Fibroblast of pulmonary artery (primary cell): ENCODE measurements at regions not wholly inside any gene's neighbourhood (a gene's known extent, or its start where the extent isn't known, plus 50 kb on each side); places are given as distances from the start of the nearest gene placed in this dataset.
"Not testable (repeated sequence)": the region's sequence is repeated elsewhere in the genome, so short reads cannot be mapped to it uniquely, and the experiment has no call there.

ENCODE experiments used
- DNase-seq: peaks from one replicate; pipeline ENCODE4 v3.0.0-alpha.2; 2010; ENCODE audit warnings: low read depth
- H3K4me3 ChIP-seq: replicated peaks from 2 replicates; pipeline ENCODE4 v1.5.1; 2011; ENCODE audit warnings: low read depth, mild to moderate bottlenecking, control low read depth, low read length, moderate library complexity
- TF ChIP-seq, protein P1 (sequence below): IDR thresholded peaks from 2 replicates; pipeline ENCODE4 v1.5.1; 2011; ENCODE audit warnings: mild to moderate bottlenecking, control low read depth, low read length, inconsistent platforms; ENCODE audit errors: missing control alignments

DNA sequence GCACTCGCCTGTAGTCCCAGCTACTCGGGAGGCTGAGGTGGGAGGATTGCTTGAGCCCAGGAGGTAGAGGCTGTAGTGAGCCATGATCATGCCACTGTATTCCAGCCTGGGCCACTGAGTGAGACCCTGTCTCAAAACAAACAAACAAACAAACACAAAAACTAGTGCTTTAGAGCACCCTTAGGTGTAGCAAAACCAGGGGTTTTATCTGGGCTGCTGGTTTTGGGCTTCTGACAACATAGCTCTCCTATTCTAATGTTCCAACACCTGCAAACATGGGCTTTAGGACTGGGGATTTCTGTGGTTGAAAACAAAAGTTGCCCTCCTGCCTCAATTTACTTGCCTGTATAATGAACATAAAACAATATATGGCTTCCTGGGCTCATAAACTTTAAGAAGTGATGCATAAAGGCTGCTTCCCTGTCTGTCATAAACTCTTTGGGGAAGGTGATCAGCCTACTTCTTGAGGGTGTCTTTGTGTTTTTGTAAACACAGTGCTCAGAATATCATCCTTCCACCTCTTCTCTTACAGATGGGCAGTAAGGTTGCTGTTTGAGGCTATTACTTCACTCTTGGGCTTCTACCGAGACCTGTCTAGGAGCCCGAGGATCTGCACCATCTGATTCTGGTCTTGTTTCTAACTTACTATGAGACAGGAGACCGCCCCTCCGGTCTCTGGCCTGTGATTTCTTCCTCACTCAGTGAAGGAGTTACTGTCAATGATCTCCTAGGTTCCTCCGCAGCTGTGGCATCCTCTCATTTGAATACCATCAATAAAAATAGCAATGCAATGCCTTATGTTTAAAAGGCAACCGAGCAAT, 246.5 kb downstream of the MYCN start:
- no peak for DNase-seq
- no peak overlapping the region for H3K4me3 ChIP-seq
- TF ChIP-seq, protein P1, sequence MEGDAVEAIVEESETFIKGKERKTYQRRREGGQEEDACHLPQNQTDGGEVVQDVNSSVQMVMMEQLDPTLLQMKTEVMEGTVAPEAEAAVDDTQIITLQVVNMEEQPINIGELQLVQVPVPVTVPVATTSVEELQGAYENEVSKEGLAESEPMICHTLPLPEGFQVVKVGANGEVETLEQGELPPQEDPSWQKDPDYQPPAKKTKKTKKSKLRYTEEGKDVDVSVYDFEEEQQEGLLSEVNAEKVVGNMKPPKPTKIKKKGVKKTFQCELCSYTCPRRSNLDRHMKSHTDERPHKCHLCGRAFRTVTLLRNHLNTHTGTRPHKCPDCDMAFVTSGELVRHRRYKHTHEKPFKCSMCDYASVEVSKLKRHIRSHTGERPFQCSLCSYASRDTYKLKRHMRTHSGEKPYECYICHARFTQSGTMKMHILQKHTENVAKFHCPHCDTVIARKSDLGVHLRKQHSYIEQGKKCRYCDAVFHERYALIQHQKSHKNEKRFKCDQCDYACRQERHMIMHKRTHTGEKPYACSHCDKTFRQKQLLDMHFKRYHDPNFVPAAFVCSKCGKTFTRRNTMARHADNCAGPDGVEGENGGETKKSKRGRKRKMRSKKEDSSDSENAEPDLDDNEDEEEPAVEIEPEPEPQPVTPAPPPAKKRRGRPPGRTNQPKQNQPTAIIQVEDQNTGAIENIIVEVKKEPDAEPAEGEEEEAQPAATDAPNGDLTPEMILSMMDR: no peak

DNA sequence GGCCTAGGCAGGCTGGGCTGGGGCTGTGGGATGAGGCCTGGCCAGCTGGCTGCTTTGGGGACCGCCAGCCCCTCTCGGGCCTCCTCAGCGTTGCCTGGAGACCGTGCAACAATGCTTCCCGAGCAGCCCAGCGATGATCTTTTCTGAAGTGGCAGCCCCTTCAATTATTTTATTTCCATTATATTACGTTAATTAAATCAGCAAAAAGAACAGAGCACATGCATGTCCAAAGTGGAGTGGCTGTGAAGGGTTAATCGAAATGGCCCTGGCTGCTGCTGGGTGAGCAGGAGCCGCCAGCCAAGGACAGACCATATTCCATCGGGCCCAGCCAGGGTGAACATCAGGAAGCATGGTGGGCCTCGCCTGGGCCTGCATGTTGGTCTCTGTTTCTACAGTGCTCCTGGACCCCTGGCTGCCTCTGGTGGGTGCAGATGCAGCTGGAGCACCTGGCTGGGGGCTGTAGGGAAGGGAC, 245.5 kb downstream of the MYCN start:
- TF ChIP-seq, protein P1: no peak

DNA sequence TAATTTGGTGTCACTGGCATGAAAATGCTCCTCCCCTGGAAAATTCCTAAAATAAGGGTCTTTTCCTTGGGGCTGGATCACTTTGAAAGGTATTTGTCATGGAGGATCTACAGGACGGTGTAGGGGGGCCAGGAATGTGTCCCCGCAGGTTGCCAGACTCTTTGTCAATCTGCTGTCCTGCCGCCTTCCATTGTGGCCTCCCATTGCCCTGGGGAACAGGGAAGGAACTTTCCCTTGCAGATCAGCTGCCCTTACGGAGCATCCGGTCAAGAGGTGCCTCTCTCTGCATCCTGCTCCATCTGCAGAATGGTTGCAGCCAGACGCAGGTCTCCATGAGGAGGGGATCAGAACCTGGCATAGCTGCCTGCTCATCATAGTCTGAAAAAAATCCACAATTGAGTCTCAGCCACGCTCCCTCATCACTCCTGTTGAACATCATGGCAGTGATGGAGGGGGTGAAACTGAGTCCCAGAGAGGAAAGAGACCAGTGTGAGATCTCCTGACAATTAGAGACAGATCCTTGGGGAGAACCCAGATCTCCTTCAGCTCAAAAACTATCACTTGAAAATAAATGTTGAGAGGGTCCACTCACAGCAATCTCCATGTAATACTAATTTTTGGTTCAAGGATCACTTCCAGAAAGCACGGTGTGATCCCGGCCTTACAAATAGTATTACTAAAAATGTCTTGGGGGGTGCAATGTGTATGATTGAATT, 244.8 kb downstream of the MYCN start:
- DNase-seq: no peak
- H3K4me3 ChIP-seq: no peak overlapping the region
- TF ChIP-seq, protein P1: no peak

More for the DNA sequence above, 245.5 kb downstream of the MYCN start:
- no peak for DNase-seq
- no peak overlapping the region for H3K4me3 ChIP-seq

DNA sequence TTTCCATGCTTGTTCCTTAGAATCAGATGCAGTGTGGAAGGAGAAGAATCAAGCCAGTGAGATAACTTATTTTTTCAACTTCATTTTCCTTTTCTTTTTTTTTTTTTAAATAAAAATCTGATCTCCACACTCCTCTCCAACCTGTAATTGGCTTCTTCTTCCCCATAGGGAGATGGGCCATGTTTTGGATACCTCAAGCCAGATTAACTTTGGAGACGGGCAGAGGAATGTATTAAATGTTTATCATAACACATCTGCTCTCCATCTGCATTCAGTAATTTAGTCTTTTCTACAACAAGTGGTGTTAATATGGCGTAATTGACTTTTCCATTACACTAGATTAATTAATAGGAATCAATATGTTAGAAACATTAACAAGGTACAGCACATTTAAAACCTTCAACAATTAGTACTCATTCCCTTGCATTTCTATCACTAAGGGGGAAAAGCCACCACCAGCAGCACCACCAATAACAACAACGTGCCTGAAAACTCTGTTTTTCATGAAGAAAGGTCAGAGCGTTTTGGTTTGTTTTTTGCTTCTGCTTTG, 244.1 kb downstream of the MYCN start:
- TF ChIP-seq, protein P1: no peak
- DNase-seq: no peak
- H3K4me3 ChIP-seq: no peak overlapping the region

DNA sequence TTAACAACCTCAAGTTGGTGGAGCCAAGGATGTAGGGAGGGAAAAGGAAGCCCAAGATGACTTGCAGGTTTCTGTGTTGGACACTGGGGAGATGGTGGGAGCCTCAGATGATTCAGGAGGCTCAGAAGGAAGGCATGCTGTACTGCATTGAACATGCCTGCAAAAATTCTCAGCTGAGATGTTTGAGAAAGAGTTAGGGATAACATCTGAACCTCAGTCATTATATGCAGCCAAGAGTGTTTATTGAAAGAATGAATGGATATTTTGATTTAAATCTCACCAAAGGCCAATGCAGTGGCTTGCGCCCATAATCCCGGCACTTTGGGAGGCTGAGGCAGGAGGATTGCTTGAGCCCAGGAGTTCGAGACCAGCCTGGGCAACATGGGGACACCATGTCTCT, 243.0 kb downstream of the MYCN start:
- no peak overlapping the region for H3K4me3 ChIP-seq
- no peak for DNase-seq
- TF ChIP-seq, protein P1: no peak

DNA sequence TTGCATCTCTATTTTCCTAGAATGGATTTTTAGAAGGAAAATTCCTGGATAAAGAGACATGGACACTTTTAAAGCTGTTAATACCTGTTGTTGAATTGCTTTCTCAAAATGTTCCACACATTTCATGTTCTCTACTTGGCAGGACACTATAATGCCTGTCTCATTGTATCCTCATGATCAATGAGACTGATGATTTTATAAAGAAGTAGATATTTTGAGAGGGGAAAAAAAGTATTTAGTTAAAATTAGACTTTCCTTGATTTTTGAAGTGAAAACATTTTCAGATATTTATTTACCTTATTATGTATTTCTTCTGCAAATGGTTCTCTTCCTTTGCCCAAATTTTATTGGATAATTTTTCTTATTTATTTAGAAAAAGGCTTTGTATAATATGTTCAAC, 242.5 kb downstream of the MYCN start:
- no peak for DNase-seq
- H3K4me3 ChIP-seq: no peak overlapping the region
- TF ChIP-seq, protein P1: no peak

GRCh38 chr2:16182311-16182815, 242.0 kb downstream of the MYCN start:
- not testable (repeated sequence) for DNase-seq

More at GRCh38 chr2:16182311-16182815, 242.0 kb downstream of the MYCN start:
- not testable (repeated sequence) for H3K4me3 ChIP-seq
